ENCODE measurements at regions not wholly inside any gene's neighbourhood (a gene's known extent, or its start where the extent isn't known, plus 50 kb on each side); places are given as distances from the start of the nearest gene placed in this dataset.
"Not testable (repeated sequence)": the region's sequence is repeated elsewhere in the genome, so short reads cannot be mapped to it uniquely, and the experiment has no call there.

- no peak overlapping the region for H3K4me3 ChIP-seq
- H3K27ac ChIP-seq: no peak overlapping the region
These were observed 160.3 kb downstream of the CXXC4 start for GRCh38 chr4:104334410-104334809.

GRCh38 chr4:104330125-104330905 is 164.4 kb downstream of the CXXC4 start:
- Histone ChIP-seq H3K4me3 (no peak overlapping the region), H3K27ac (no peak overlapping the region)

DNA sequence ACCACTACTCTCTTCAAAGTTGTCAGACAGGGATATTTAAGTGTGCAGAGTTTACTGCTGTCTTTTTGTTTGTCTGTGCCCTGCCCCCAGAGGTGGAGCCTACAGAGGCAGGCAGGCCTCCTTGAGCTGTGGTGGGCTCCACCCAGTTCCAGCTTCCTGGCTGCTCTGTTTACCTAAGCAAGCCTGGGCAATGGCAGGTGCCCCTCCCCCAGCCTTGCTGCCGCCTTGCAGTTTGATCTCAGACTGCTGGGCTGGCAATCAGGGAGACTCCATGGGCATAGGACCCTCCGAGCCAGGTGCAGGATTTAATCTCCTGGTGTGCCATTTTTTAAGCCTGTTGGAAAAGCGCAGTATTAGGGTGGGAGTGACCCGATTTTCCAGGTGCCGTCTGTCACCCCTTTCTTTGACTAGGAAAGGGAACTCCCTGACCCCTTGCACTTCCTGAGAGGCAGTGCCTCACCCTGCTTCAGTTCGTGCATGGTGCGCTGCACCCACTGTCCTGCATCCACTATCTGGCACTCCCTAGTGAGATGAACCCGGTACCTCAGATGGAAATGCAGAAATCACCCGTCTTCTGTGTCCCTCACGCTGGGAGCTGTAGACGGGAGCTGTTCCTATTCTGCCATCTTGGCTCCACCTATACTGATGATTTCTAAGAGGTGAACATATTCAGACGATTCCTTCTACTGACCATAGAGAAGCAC is 167.6 kb downstream of the CXXC4 start:
- not testable (repeated sequence) for H3K4me3 ChIP-seq, H3K27ac ChIP-seq

GRCh38 chr4:104302731-104303130 is 192.0 kb downstream of the CXXC4 start:
- no peak overlapping the region for H3K4me3 ChIP-seq
- no peak overlapping the region for H3K27ac ChIP-seq

DNA sequence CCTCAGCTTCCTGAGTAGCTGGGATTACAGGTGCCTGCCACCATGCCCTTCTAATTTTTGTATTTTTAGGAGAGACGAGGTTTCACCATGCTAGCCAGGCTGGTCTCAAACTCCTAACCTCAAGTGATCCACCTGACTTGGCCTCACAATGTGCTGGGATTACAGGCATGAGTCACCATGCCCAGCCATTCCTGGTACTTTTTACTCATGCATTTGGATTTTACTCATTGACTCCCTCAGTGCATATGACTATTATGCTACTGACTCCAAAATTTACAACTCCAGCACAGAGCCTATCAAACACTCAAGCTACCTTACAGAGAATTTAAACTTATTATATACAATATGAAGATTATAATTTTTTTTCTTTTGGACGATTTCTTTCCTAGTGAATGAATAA is 199.9 kb downstream of the CXXC4 start:
- Histone ChIP-seq H3K27ac (no peak overlapping the region), H3K4me3 (no peak overlapping the region)

GRCh38 chr4:104286867-104287266 is 207.8 kb downstream of the CXXC4 start:
- H3K27ac ChIP-seq: no peak overlapping the region
- no peak overlapping the region for H3K4me3 ChIP-seq

- Histone ChIP-seq H3K4me3 (no peak overlapping the region), H3K27ac (no peak overlapping the region)
These were observed 211.4 kb downstream of the CXXC4 start for GRCh38 chr4:104283303-104283702.

DNA sequence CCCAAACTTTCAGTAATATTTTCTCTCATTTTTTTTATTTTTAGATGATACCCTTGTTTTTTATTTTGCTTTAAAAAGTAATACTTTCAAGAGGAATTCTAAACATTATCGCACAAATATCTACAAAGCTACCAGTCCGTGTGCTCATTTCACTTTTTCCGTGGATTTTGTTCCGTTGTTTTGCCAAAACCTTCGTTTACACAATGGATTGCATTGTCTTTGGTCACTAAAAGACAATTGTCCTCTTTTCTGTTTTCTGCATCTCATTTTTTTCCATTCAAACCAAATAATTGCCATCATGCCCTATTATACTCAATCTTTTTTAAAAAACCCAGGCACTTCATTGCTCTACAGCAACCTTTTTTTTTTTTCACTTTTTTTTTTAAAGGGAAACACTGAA is 214.9 kb downstream of the CXXC4 start:
- no peak overlapping the region for H3K4me3 ChIP-seq
- H3K27ac ChIP-seq: no peak overlapping the region

DNA sequence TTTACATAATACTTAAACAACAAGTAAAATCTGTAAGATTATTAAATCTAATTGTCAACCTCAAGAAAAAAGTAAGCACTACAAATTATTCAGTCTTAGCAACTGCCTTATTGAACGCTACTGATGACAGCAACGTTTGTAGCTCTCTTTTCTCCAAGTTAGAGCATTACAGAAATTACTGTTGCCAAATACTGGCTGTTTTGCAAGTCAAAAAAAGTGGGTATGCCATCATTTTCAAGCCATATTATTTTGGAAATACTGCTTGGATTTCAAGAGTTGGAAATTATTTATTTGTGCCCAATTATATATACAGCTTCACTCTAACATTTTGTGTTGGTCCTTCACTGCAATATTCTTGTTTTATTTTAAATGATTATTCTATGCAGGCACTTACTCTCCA is 221.7 kb downstream of the CXXC4 start:
- H3K4me3 ChIP-seq: no peak overlapping the region
- H3K27ac ChIP-seq: no peak overlapping the region

- not testable (repeated sequence) for H3K4me3 ChIP-seq, H3K27ac ChIP-seq
These were observed 225.1 kb downstream of the CXXC4 start for GRCh38 chr4:104269603-104270002.

DNA sequence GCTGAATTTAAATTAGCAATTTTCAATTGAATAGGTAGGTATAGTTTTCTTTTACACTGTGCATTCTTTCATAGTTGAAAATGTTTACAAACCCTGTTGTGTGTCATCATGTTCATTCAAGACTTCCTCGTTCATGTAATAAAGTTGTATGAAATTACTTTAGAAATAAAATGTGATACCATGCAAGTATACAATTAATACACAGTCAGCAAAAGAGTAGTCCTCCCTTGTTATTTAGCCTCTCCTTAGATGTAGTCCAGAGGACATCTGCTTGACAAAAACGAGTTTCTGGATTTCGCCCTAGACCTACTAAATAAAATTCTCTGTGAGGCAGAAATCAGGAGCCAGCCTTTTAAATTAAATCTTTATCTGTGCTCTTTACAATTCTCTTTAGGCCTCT is 231.6 kb downstream of the CXXC4 start:
- H3K27ac ChIP-seq: no peak overlapping the region

GRCh38 chr4:104262678-104263077 is 232.0 kb downstream of the CXXC4 start:
- Histone ChIP-seq H3K27ac (no peak overlapping the region), H3K4me3 (no peak overlapping the region)

More for the DNA sequence above, 231.6 kb downstream of the CXXC4 start:
- H3K4me3 ChIP-seq: no peak overlapping the region

- Histone ChIP-seq H3K27ac (no peak overlapping the region), H3K4me3 (no peak overlapping the region)
These were observed 246.0 kb downstream of the CXXC4 start for GRCh38 chr4:104248726-104249125.

- Histone ChIP-seq H3K27ac (no peak overlapping the region), H3K4me3 (no peak overlapping the region)
These were observed 258.7 kb downstream of the CXXC4 start for GRCh38 chr4:104235967-104236366.

DNA sequence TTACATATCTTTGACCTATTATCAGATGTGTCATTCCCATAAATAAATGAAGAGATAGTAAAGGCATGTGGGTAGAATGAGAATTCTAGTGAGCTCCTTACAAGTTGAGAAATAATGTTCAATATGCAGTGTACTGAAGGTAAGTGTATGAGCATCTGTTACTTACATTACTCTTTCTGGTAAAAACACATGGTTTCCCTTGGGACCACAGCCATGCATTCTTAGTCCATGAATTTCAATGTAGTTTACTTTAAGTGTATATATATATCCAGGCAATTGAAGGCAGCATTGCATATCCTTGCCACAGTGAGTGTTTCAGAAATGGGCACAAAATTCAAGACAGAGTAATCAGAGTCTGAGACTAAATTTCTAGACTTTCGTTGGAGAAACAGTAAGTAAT is 277.2 kb downstream of the CXXC4 start:
- no peak overlapping the region for H3K4me3 ChIP-seq
- H3K27ac ChIP-seq: no peak overlapping the region

DNA sequence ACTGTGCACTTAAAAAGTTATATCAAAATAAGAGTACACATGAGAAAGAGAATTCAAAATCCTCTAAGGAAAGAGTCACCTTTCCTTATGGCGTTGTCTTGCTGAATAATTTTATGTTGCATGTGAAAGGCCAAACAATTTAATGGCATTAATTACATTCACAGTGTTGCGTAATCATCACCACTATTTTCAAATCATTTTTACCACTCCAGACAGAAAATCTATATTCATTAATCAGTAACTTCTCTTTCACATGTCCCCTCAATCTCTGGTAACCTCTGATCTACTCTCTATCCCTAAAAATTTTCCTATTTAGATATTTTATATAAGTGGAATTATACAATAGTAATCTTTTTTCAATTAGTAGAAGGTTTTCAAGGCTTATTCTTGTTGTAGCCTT is 283.0 kb downstream of the CXXC4 start:
- no peak overlapping the region for H3K4me3 ChIP-seq

DNA sequence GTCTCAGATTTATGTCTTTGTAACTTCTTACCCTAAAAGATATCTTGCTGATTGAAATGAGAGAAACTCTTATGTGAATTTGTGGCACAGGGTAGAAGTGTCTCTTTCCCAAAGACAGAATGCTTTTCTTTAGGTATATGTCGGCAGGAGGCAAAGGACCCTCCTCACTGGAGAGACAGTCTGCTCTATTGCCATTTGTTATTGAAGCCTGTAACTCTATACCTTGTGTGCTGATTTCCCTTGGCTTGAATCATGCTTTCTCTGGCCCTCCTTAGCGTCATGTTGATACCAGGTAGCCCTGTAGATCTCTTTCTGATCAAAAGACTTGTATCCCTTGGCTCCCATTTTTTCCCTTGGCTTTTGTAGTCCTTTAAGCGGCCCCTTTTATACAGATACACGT is 284.3 kb downstream of the CXXC4 start:
- Histone ChIP-seq H3K4me3 (no peak overlapping the region), H3K27ac (no peak overlapping the region)

More for the DNA sequence above, 283.0 kb downstream of the CXXC4 start:
- H3K27ac ChIP-seq: no peak overlapping the region

DNA sequence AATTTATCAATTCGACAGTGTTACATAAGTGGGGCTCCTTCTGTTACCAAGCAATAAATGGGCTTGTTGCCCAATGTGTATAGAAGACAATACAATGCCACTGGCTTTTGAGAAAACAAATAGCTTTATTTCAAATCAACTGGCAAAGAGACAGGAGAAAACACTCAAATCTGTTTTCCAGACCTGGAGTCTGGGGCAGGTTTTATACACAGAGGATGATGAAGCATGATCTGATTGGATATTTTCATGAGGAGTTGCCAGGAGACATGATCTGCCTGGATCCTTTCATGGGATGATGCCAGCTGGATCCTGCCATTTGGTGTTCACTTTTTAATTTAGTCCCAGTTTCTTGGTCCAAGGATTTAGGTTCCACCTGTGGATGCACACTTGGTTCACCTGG is 287.9 kb downstream of the CXXC4 start:
- Histone ChIP-seq H3K4me3 (no peak overlapping the region), H3K27ac (no peak overlapping the region)

- no peak overlapping the region for H3K4me3 ChIP-seq
- H3K27ac ChIP-seq: no peak overlapping the region
These were observed 289.6 kb downstream of the CXXC4 start for GRCh38 chr4:104205116-104205515.

DNA sequence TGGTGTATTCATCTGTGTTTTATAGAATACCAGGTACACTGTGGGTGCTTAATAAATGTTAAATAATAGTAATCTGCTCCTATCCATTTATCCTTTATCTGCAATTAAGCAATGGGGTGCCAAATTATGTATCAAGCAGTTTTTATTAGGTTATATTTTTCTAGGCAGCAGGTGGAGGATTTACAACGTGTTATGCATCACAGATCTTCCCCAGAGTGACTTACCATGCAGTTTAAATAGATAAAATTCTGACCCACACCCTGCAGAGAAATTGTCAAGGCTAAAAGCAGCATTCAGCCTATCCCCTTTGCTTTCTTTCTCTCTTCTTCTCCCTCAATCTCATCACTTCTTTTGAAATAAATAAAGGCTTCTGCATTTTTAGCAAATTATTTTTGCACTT is 306.4 kb downstream of the CXXC4 start:
- Histone ChIP-seq H3K4me3 (no peak overlapping the region), H3K27ac (no peak overlapping the region)

GRCh38 chr4:104169437-104169836 is 325.3 kb downstream of the CXXC4 start:
- no peak overlapping the region for H3K4me3 ChIP-seq
- H3K27ac ChIP-seq: no peak overlapping the region

All from skin epidermis (tissue), 12 donors.